Lung (tissue), 11 donors: ENCODE measurements at regions not wholly inside any gene's neighbourhood (a gene's known extent, or its start where the extent isn't known, plus 50 kb on each side); places are given as distances from the start of the nearest gene placed in this dataset.

Source experiments
- ATAC-seq: fragments of 200-7000 bp; cut with Tn5 transposase; one replicate; pipeline ENCODE4 v1.9.1; 2020; ENCODE audit warnings: moderate number of reproducible peaks; ENCODE audit not compliant: insufficient read depth, low FRiP score
- DNase-seq, 3 donors: peaks; one replicate each; pipeline ENCODE4 v3.0.0-alpha.2; 2013 to 2017
- H3K27ac ChIP-seq, 2 donors: one replicate each; pipeline ENCODE4 v1.5.1; 2013; ENCODE audit warnings: mild to moderate bottlenecking in 2 of 2, moderate library complexity in 2 of 2, control low read depth in 1 of 2, inconsistent platforms in 1 of 2, low read depth in 1 of 2, low read length in 1 of 2
- H3K27me3 ChIP-seq, 3 donors: one replicate each; pipeline ENCODE4 v1.5.1; 2013; ENCODE audit warnings: low read length in 2 of 3; ENCODE audit not compliant: control insufficient read depth in 3 of 3, insufficient read depth in 3 of 3
- H3K36me3 ChIP-seq, 4 donors: one replicate each; pipeline ENCODE4 v1.5.1; 2013; ENCODE audit warnings: low read length in 4 of 4, mild to moderate bottlenecking in 1 of 4, moderate library complexity in 1 of 4; ENCODE audit not compliant: control insufficient read depth in 4 of 4, insufficient read depth in 4 of 4
- H3K4me1 ChIP-seq, 5 donors: one replicate each; pipeline ENCODE4 v1.5.1; 2013; ENCODE audit warnings: low read length in 5 of 5, mild to moderate bottlenecking in 2 of 5, moderate library complexity in 1 of 5; ENCODE audit not compliant: control insufficient read depth in 5 of 5, insufficient read depth in 5 of 5
- H3K4me3 ChIP-seq: one replicate; pipeline ENCODE4 v1.5.1; 2013; ENCODE audit warnings: mild to moderate bottlenecking, control low read depth, moderate library complexity
- H3K9ac ChIP-seq, 2 donors: one replicate each; pipeline ENCODE4 v1.5.1; 2013; ENCODE audit warnings: low read length in 2 of 2, control low read depth in 1 of 2; ENCODE audit not compliant: insufficient read depth in 1 of 2
- H3K9me3 ChIP-seq, 4 donors: one replicate each; pipeline ENCODE4 v1.5.1; 2013; ENCODE audit warnings: low read length in 3 of 4, mild to moderate bottlenecking in 1 of 4, moderate library complexity in 1 of 4; ENCODE audit not compliant: control insufficient read depth in 4 of 4, insufficient read depth in 3 of 4
- CTCF ChIP-seq: IDR thresholded peaks from 2 replicates; pipeline ENCODE4 v1.5.1; 2012; ENCODE audit warnings: mild to moderate bottlenecking; ENCODE audit errors: control extremely low read depth, extremely low read depth
- WGBS, 2 donors: extraction: QIAGEN DNeasy Blood & Tissue Kit; methylation state at CpG; one replicate each; pipeline ENCODE4 v1.1.7; 2013; 5-methylcytosine and 5-hydroxymethylcytosine counted together
- donor health status: control.
- donor health status: control.
- donor health status: Bipolar disorder and iron deficiency.
- donor health status: healthy.
- donor health status: DM: yes; HTN: yes; CAD: no.

GRCh38 chr1:208935517-208936187 lies 647.9 kb upstream of the CAMK1G start:
- DNase-seq, result no peak
- ATAC-seq, result no peak
- no peaks in the 10 kb centered on the region for H3K27me3 ChIP-seq

GRCh38 chr1:208939537-208940085 lies 643.9 kb upstream of the CAMK1G start:
- WGBS, 2 donors, result 60 to 88% methylated on average over 1 of the region's 1 CpG
- no peak for DNase-seq

More at GRCh38 chr1:208935517-208936187, 647.9 kb upstream of the CAMK1G start:
- H3K9me3 ChIP-seq, result no peaks in the 10 kb centered on the region
- no peak overlapping the region for H3K4me3 ChIP-seq
- no peak for TF ChIP-seq CTCF
- no peak overlapping the region for H3K27ac ChIP-seq
- H3K36me3 ChIP-seq, result no peaks in the 10 kb centered on the region
- WGBS, 2 donors, result 67 to 72% methylated on average over 3 of the region's 3 CpGs
- H3K9ac ChIP-seq, result no peak overlapping the region
- H3K4me1 ChIP-seq, result no peaks in the 10 kb centered on the region

GRCh38 chr1:208942394-208943130 lies 641.0 kb upstream of the CAMK1G start:
- Histone ChIP-seq H3K9ac (no peak overlapping the region), H3K27me3 (no peaks in the 10 kb centered on the region), H3K4me3 (no peak overlapping the region), H3K36me3 (no peaks in the 10 kb centered on the region), H3K4me1 (peaks cover 0 to 4% (median 0%) of the 10 kb centered on the region in 5 donors), H3K27ac (peak overlapping the region in 1 of 2 donors; percentile 27), H3K9me3 (no peaks in the 10 kb centered on the region)
- TF ChIP-seq CTCF, result no peak
- whole genome bisulfite sequencing, 2 donors, result 70 to 71% methylated on average over 1 of the region's 1 CpG
- ATAC-seq (no peak), DNase-seq (no peak)

More at GRCh38 chr1:208939537-208940085, 643.9 kb upstream of the CAMK1G start:
- H3K4me3 ChIP-seq, result no peak overlapping the region
- H3K9me3 ChIP-seq, result no peaks in the 10 kb centered on the region
- H3K4me1 ChIP-seq, result peaks cover 0 to 1% (median 0%) of the 10 kb centered on the region in 5 donors
- H3K27me3 ChIP-seq, result no peaks in the 10 kb centered on the region
- H3K36me3 ChIP-seq, result no peaks in the 10 kb centered on the region
- H3K9ac ChIP-seq, result no peak overlapping the region
- H3K27ac ChIP-seq, result no peak overlapping the region
- no peak for TF ChIP-seq CTCF
- ATAC-seq, result no peak
